ENCODE measurements at regions not wholly inside any gene's neighbourhood (a gene's known extent, or its start where the extent isn't known, plus 50 kb on each side); places are given as distances from the start of the nearest gene placed in this dataset.
"Not testable (repeated sequence)": the region's sequence is repeated elsewhere in the genome, so short reads cannot be mapped to it uniquely, and the experiment has no call there.

GRCh38 chr2:131606366-131606765, 78.7 kb downstream of the CCDC74A start:
- TF ChIP-seq, protein P1, sequence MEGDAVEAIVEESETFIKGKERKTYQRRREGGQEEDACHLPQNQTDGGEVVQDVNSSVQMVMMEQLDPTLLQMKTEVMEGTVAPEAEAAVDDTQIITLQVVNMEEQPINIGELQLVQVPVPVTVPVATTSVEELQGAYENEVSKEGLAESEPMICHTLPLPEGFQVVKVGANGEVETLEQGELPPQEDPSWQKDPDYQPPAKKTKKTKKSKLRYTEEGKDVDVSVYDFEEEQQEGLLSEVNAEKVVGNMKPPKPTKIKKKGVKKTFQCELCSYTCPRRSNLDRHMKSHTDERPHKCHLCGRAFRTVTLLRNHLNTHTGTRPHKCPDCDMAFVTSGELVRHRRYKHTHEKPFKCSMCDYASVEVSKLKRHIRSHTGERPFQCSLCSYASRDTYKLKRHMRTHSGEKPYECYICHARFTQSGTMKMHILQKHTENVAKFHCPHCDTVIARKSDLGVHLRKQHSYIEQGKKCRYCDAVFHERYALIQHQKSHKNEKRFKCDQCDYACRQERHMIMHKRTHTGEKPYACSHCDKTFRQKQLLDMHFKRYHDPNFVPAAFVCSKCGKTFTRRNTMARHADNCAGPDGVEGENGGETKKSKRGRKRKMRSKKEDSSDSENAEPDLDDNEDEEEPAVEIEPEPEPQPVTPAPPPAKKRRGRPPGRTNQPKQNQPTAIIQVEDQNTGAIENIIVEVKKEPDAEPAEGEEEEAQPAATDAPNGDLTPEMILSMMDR (IDR thresholded peaks at IDR 0.05 in 8 of 11, conservative IDR thresholded peaks at IDR 0.05 in 3 of 11) = not testable (repeated sequence)
- TF ChIP-seq POLR2A (IDR thresholded peaks at IDR 0.05) = not testable (repeated sequence)
